GM12872 (cell line): ENCODE measurements at regions not wholly inside any gene's neighbourhood (a gene's known extent, or its start where the extent isn't known, plus 50 kb on each side); places are given as distances from the start of the nearest gene placed in this dataset.

Experiments
- TF ChIP-seq, protein P1 (sequence below): IDR thresholded peaks from 3 replicates; pipeline ENCODE4 v1.5.1; 2011; ENCODE audit warnings: low read depth, mild to moderate bottlenecking, low read length, moderate library complexity; ENCODE audit not compliant: insufficient read depth

DNA sequence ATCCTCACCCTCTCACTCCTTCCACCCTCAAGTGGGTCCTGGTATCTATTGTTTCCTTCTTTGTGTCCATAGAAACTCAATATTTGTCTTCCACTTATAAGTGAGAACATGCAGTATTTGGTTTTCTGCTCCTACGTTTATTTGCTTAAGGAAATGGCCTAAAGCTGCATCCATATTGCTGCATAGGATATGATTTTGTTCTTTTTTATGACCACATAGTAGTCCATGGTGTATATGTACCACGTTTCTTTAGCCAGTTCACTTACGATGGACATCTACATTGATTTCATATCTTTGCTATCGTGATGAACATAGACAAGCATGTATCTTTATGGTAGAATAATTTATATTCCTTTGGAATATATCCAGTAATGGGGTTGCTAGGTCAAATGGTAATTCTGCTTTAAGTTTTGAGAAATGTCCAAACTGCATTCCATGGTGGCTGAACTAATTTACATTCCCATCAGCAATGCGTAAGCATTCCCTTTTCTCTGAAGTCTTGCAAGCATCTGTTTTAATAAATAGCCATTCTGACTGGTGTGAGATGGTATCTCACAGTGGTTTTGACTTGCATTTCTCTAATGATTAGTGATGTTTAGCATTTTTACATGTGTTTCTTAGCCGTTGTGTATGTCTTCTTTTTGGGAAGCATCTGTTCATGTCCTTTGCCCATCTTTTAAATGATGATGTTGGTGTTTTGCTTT, 650.2 kb downstream of the ZNF385D start:
- TF ChIP-seq, protein P1, sequence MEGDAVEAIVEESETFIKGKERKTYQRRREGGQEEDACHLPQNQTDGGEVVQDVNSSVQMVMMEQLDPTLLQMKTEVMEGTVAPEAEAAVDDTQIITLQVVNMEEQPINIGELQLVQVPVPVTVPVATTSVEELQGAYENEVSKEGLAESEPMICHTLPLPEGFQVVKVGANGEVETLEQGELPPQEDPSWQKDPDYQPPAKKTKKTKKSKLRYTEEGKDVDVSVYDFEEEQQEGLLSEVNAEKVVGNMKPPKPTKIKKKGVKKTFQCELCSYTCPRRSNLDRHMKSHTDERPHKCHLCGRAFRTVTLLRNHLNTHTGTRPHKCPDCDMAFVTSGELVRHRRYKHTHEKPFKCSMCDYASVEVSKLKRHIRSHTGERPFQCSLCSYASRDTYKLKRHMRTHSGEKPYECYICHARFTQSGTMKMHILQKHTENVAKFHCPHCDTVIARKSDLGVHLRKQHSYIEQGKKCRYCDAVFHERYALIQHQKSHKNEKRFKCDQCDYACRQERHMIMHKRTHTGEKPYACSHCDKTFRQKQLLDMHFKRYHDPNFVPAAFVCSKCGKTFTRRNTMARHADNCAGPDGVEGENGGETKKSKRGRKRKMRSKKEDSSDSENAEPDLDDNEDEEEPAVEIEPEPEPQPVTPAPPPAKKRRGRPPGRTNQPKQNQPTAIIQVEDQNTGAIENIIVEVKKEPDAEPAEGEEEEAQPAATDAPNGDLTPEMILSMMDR = no peak

DNA sequence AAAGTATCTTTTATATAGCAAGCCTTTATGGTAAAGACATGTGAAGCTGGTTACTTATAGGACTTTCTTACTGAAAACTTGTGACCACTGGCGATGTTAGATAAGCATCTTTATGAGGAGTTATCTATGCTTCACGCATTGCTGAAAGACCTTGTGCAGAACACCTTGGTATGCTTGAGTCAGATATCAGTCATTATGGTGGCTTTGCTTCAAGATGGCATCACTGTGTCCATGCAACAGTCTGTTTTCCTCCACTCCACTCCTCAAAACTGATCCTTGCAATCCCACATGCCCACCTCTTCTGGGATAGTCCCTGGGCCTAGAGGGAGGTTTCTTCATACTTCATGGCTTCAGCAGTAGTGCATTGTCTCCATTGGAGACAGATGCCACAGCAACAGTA, 656.3 kb downstream of the ZNF385D start:
- TF ChIP-seq, protein P1 = no peak

DNA sequence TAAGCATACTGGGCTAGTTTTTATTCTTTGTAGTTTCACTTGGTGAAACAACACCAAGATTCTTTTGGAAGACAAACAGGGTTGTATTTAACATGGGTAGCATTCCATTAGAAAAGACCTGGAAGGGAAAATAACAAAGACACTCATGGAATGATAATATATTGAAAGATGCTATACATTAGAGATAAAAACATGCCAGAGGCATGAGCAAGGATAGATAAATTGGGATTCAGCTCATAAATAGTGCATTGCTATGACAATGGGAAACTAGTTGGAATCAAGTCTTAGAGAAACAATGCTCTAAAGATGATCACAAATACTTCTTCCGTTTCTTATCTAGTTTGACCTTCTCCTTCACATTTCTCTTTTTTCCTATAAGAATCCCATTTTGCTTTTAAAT, 677.4 kb downstream of the ZNF385D start:
- TF ChIP-seq, protein P1 = no peak

DNA sequence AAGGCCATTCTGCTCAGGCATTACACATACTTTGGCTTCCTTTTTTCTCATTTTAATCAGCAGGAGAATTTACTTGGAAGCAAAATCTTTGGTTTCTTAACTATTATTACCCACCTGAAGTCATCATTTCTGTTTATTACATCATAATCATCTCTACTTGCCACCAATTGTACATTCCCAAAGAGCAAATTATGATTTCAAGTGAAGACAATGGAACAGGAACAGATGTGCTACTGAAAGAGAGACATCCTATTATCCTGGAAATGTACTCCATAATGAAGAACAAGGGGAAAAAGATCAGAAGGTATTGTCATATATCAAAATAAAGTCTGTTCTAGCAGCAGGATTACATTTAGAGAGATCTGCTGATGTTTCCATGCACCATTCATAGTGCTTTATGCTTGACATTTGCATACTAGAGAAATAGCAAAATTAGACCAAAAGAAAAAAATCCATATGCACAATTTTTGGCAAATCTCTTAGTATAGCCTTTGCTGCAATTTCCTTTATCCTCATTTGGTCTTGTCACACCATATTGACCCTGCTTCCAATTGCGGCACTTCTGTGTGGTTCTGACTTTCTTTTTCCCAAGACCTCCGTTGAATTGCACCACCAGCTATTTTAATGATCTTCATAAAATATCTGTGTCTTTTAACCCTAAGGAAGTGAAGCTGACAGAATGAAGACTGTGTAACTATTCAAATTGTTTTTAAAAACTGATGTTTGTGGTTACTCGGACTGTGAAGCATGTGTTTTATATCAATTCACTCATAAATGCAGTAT, 683.8 kb downstream of the ZNF385D start:
- TF ChIP-seq, protein P1 = no peak

DNA sequence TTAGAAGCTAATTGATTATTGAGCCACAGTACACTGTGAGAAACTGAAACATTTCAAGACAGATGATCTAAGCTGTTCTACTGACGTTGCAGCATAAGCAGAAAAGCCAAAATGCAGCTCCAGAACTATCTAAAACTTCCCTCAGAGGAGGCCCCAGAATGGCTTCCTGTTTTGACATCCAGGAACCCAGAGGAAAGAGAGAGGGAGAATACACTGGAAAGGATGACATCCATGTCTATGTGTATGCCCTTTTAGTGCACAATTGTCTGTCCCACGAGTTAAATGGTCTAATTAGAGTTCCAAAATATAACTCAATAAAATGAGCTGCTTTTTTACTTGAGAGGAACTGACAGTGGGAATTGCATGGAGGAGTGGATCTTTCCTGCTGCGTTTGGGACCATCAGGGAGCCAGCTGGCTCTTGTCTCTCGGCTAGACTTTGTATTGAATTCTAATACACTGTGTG, 688.1 kb downstream of the ZNF385D start:
- TF ChIP-seq, protein P1 = no peak

DNA sequence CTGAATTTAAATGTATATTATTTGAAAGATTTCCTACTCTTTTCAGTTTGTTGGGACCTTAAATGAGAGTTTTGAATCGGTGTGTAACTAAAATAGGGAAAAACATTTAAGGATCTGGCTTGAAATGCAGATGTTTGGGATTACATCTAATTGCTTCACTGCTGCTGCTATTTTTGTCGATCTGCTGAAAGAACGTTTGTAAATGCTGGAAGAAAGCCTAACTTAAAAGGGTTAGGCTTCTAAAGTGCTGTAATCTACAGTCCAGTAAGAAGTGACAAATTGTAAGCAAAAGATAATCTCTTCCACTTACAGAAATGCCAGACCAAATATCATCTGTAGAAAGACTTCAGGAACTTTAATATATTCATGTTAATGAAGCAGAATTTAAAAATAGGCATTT, 691.6 kb downstream of the ZNF385D start:
- TF ChIP-seq, protein P1 = no peak

DNA sequence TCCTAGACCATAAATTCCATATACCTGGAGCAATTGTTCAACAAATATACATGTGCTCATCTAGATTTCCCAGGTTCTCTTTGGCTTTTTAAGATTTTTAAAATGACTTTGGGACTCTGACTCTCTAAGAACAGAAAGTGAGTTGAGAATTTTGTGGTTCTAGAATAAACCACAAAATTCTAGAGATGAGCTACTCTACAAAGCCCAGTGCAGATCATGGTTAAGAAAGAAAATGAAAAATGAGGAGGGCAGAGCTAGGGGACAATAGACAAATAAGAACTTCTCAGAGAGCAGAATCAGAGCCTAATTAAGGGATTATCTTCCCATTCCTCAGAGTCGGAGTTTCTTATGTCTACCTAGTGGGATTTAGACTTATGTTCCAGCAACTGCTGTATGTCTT, 694.7 kb downstream of the ZNF385D start:
- TF ChIP-seq, protein P1 = no peak
